HEK293 (cell line): ENCODE measurements at regions not wholly inside any gene's neighbourhood (a gene's known extent, or its start where the extent isn't known, plus 50 kb on each side); places are given as distances from the start of the nearest gene placed in this dataset.

ENCODE experiments used
- HOXA7 ChIP-seq: sonication (generic); formaldehyde crosslinking; IDR thresholded peaks from 2 replicates; pipeline ENCODE4 v1.8.1; 2022; ENCODE audit warnings: missing genetic modification reagents, borderline replicate concordance
- MZF1 ChIP-seq: fragments of 450-650 bp; formaldehyde crosslinking; IDR thresholded peaks from 2 replicates; pipeline ENCODE4 v1.5.1; 2017; ENCODE audit warnings: missing biosample characterization, missing genetic modification characterization, borderline replicate concordance
- ZFP3 ChIP-seq: fragments of 450-650 bp; formaldehyde crosslinking; IDR thresholded peaks from 2 replicates; pipeline ENCODE4 v1.5.1; 2016; ENCODE audit warnings: low read depth, missing biosample characterization, missing genetic modification characterization
- ZIC2 ChIP-seq: fragments of 450-650 bp; formaldehyde crosslinking; IDR thresholded peaks from 2 replicates; pipeline ENCODE4 v1.5.1; 2016; ENCODE audit warnings: missing biosample characterization, missing genetic modification characterization
- ZNF133 ChIP-seq: fragments of 450-650 bp; formaldehyde crosslinking; IDR thresholded peaks from 2 replicates; pipeline ENCODE4 v1.5.1; 2016; ENCODE audit warnings: missing biosample characterization, missing genetic modification characterization
- TF ChIP-seq, protein P1 (sequence below): fragments of 450-650 bp; formaldehyde crosslinking; IDR thresholded peaks from 2 replicates; pipeline ENCODE4 v1.5.1; 2016; ENCODE audit warnings: missing biosample characterization, missing genetic modification characterization

DNA sequence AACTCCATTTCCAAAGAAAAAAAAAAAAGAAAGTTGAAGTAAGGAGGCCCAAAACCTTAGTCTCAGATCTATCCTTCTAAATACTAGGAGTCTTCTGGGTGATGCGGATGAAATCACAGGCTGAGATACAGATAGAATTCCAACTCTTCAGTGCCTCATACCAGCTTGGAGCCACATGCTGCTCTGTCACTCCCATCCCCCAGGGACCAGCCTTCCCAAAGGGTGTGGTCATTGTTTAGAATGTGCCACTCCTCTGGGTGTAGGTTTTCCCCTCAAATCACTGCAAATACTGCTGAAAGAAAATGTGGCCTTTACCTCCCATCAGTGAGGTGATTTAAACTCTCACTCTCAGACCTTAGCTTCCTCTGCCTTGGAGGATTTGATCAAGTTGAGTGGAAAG lies 112.9 kb downstream of the CDC7 start:
- TF ChIP-seq MZF1 (tag by site-specific recombination) (no peak), HOXA7 (CRISPR knock-in tag) (no peak), ZIC2 (no peak), ZNF133 (tag by site-specific recombination) (no peak), ZFP3 (no peak)
- TF ChIP-seq, protein P1, sequence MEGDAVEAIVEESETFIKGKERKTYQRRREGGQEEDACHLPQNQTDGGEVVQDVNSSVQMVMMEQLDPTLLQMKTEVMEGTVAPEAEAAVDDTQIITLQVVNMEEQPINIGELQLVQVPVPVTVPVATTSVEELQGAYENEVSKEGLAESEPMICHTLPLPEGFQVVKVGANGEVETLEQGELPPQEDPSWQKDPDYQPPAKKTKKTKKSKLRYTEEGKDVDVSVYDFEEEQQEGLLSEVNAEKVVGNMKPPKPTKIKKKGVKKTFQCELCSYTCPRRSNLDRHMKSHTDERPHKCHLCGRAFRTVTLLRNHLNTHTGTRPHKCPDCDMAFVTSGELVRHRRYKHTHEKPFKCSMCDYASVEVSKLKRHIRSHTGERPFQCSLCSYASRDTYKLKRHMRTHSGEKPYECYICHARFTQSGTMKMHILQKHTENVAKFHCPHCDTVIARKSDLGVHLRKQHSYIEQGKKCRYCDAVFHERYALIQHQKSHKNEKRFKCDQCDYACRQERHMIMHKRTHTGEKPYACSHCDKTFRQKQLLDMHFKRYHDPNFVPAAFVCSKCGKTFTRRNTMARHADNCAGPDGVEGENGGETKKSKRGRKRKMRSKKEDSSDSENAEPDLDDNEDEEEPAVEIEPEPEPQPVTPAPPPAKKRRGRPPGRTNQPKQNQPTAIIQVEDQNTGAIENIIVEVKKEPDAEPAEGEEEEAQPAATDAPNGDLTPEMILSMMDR (tag by site-specific recombination), result no peak
